Activated naive CD4-positive, alpha-beta T cell treated with anti-CD3 and anti-CD28 coated beads, Interleukin-2, amount 50 U/mL, for 24 hours (primary cell): ENCODE measurements at regions not wholly inside any gene's neighbourhood (a gene's known extent, or its start where the extent isn't known, plus 50 kb on each side); places are given as distances from the start of the nearest gene placed in this dataset.

Source experiments
- H3K27ac Mint-ChIP-seq: one replicate; pipeline ENCODE4 v1.8.0; 2021; ENCODE audit warnings: mild to moderate bottlenecking, mixed read lengths
- H3K27me3 Mint-ChIP-seq: one replicate; pipeline ENCODE4 v1.8.0; 2021; ENCODE audit warnings: mixed read lengths
- H3K36me3 Mint-ChIP-seq: one replicate; pipeline ENCODE4 v1.8.0; 2021; ENCODE audit warnings: mixed read lengths
- H3K4me1 Mint-ChIP-seq: one replicate; pipeline ENCODE4 v1.8.0; 2021; ENCODE audit warnings: mixed read lengths
- H3K4me3 Mint-ChIP-seq: one replicate; pipeline ENCODE4 v1.8.0; 2021; ENCODE audit warnings: mild to moderate bottlenecking, mixed read lengths
- H3K9me3 Mint-ChIP-seq: one replicate; pipeline ENCODE4 v1.8.0; 2021; ENCODE audit warnings: mixed read lengths

- Mint-ChIP-seq H3K27me3 (peaks cover 6% of the 10 kb centered on the region), H3K4me3 (no peak overlapping the region), H3K27ac (no peak overlapping the region), H3K9me3 (peaks cover 11% of the 10 kb centered on the region), H3K36me3 (peaks cover 2% of the 10 kb centered on the region), H3K4me1 (no peaks in the 10 kb centered on the region)
Measured at GRCh38 chr2:239890206-239890746, 134.9 kb downstream of the NDUFA10 start.

- no peak overlapping the region for H3K27ac Mint-ChIP-seq
- H3K36me3 Mint-ChIP-seq: peaks cover 4% of the 10 kb centered on the region
- H3K4me1 Mint-ChIP-seq: no peaks in the 10 kb centered on the region
Measured at GRCh38 chr2:239889641-239890121, 135.5 kb downstream of the NDUFA10 start.

GRCh38 chr2:239887604-239888003, 137.5 kb downstream of the NDUFA10 start:
- no peak overlapping the region for H3K27ac Mint-ChIP-seq
- H3K9me3 Mint-ChIP-seq: peaks cover 11% of the 10 kb centered on the region
- H3K4me3 Mint-ChIP-seq: no peak overlapping the region
- peaks cover 7% of the 10 kb centered on the region for H3K36me3 Mint-ChIP-seq
- H3K4me1 Mint-ChIP-seq: no peaks in the 10 kb centered on the region
- no peaks in the 10 kb centered on the region for H3K27me3 Mint-ChIP-seq

More at GRCh38 chr2:239889641-239890121, 135.5 kb downstream of the NDUFA10 start:
- Mint-ChIP-seq H3K27me3 (peaks cover 3% of the 10 kb centered on the region), H3K4me3 (no peak overlapping the region), H3K9me3 (peaks cover 11% of the 10 kb centered on the region)

- Mint-ChIP-seq H3K36me3 (peaks cover 7% of the 10 kb centered on the region), H3K27ac (no peak overlapping the region), H3K4me3 (no peak overlapping the region), H3K4me1 (peaks cover 7% of the 10 kb centered on the region), H3K9me3 (peaks cover 11% of the 10 kb centered on the region), H3K27me3 (peaks cover 2% of the 10 kb centered on the region)
Measured at GRCh38 chr2:239886781-239887180, 138.4 kb downstream of the NDUFA10 start.

- Mint-ChIP-seq H3K27ac (no peak overlapping the region), H3K36me3 (peaks cover 7% of the 10 kb centered on the region), H3K4me1 (peaks cover 9% of the 10 kb centered on the region), H3K9me3 (peaks cover 11% of the 10 kb centered on the region), H3K27me3 (peaks cover 4% of the 10 kb centered on the region), H3K4me3 (no peak overlapping the region)
Measured at GRCh38 chr2:239884875-239885274, 140.3 kb downstream of the NDUFA10 start.

- peaks cover 9% of the 10 kb centered on the region for H3K4me1 Mint-ChIP-seq
- H3K27ac Mint-ChIP-seq: no peak overlapping the region
- H3K36me3 Mint-ChIP-seq: peaks cover 7% of the 10 kb centered on the region
- H3K9me3 Mint-ChIP-seq: peaks cover 11% of the 10 kb centered on the region
- no peak overlapping the region for H3K4me3 Mint-ChIP-seq
- peaks cover 4% of the 10 kb centered on the region for H3K27me3 Mint-ChIP-seq
Measured at GRCh38 chr2:239884051-239884405, 141.1 kb downstream of the NDUFA10 start.

GRCh38 chr2:239883326-239884050, 141.7 kb downstream of the NDUFA10 start:
- Mint-ChIP-seq H3K4me1 (peaks cover 9% of the 10 kb centered on the region), H3K4me3 (no peak overlapping the region), H3K27me3 (peaks cover 4% of the 10 kb centered on the region), H3K36me3 (peaks cover 7% of the 10 kb centered on the region), H3K9me3 (peaks cover 11% of the 10 kb centered on the region), H3K27ac (no peak overlapping the region)

GRCh38 chr2:239882781-239883180, 142.4 kb downstream of the NDUFA10 start:
- H3K27me3 Mint-ChIP-seq: peaks cover 4% of the 10 kb centered on the region

GRCh38 chr2:239882331-239882732, 142.8 kb downstream of the NDUFA10 start:
- H3K27ac Mint-ChIP-seq: no peak overlapping the region
- peaks cover 9% of the 10 kb centered on the region for H3K4me1 Mint-ChIP-seq
- peaks cover 7% of the 10 kb centered on the region for H3K36me3 Mint-ChIP-seq

More at GRCh38 chr2:239882781-239883180, 142.4 kb downstream of the NDUFA10 start:
- peaks cover 7% of the 10 kb centered on the region for H3K36me3 Mint-ChIP-seq
- H3K4me3 Mint-ChIP-seq: no peak overlapping the region
- H3K9me3 Mint-ChIP-seq: peaks cover 11% of the 10 kb centered on the region
- peaks cover 9% of the 10 kb centered on the region for H3K4me1 Mint-ChIP-seq
- no peak overlapping the region for H3K27ac Mint-ChIP-seq

GRCh38 chr2:239881561-239882320, 143.4 kb downstream of the NDUFA10 start:
- Mint-ChIP-seq H3K27ac (no peak overlapping the region), H3K4me3 (no peak overlapping the region), H3K4me1 (peaks cover 9% of the 10 kb centered on the region), H3K36me3 (peaks cover 7% of the 10 kb centered on the region), H3K9me3 (peaks cover 11% of the 10 kb centered on the region), H3K27me3 (peaks cover 4% of the 10 kb centered on the region)

More at GRCh38 chr2:239882331-239882732, 142.8 kb downstream of the NDUFA10 start:
- Mint-ChIP-seq H3K27me3 (peaks cover 4% of the 10 kb centered on the region), H3K4me3 (no peak overlapping the region), H3K9me3 (peaks cover 11% of the 10 kb centered on the region)

- H3K4me3 Mint-ChIP-seq: no peak overlapping the region
- H3K27ac Mint-ChIP-seq: no peak overlapping the region
- H3K36me3 Mint-ChIP-seq: peaks cover 7% of the 10 kb centered on the region
- peaks cover 9% of the 10 kb centered on the region for H3K4me1 Mint-ChIP-seq
- peaks cover 4% of the 10 kb centered on the region for H3K9me3 Mint-ChIP-seq
- H3K27me3 Mint-ChIP-seq: peaks cover 6% of the 10 kb centered on the region
Measured at GRCh38 chr2:239881031-239881471, 144.1 kb downstream of the NDUFA10 start.

GRCh38 chr2:239880396-239880795, 144.7 kb downstream of the NDUFA10 start:
- Mint-ChIP-seq H3K9me3 (no peaks in the 10 kb centered on the region), H3K4me1 (peaks cover 9% of the 10 kb centered on the region), H3K4me3 (no peak overlapping the region), H3K27ac (no peak overlapping the region), H3K36me3 (peaks cover 5% of the 10 kb centered on the region), H3K27me3 (peaks cover 6% of the 10 kb centered on the region)

- H3K4me3 Mint-ChIP-seq: no peak overlapping the region
- peaks cover 9% of the 10 kb centered on the region for H3K4me1 Mint-ChIP-seq
- H3K27me3 Mint-ChIP-seq: peaks cover 6% of the 10 kb centered on the region
- peaks cover 1% of the 10 kb centered on the region for H3K36me3 Mint-ChIP-seq
- no peaks in the 10 kb centered on the region for H3K9me3 Mint-ChIP-seq
- H3K27ac Mint-ChIP-seq: no peak overlapping the region
Measured at GRCh38 chr2:239879423-239880084, 145.6 kb downstream of the NDUFA10 start.

- Mint-ChIP-seq H3K4me1 (peaks cover 9% of the 10 kb centered on the region), H3K27me3 (peaks cover 6% of the 10 kb centered on the region), H3K4me3 (no peak overlapping the region), H3K27ac (no peak overlapping the region), H3K9me3 (no peaks in the 10 kb centered on the region), H3K36me3 (no peaks in the 10 kb centered on the region)
Measured at GRCh38 chr2:239878686-239879085, 146.5 kb downstream of the NDUFA10 start.

- Mint-ChIP-seq H3K27me3 (peaks cover 4% of the 10 kb centered on the region), H3K36me3 (no peaks in the 10 kb centered on the region), H3K4me3 (no peak overlapping the region), H3K9me3 (no peaks in the 10 kb centered on the region), H3K4me1 (peaks cover 2% of the 10 kb centered on the region), H3K27ac (no peak overlapping the region)
Measured at GRCh38 chr2:239876948-239877289, 148.2 kb downstream of the NDUFA10 start.
